NOMO-1 treated with dmso at 0.1 percent for 144 hours (cell line): ENCODE measurements at regions not wholly inside any gene's neighbourhood (a gene's known extent, or its start where the extent isn't known, plus 50 kb on each side); places are given as distances from the start of the nearest gene placed in this dataset.

Source experiments
- DNase-seq: peaks from one replicate; lab custom pipeline; 2025; ENCODE audit not compliant: unreplicated experiment; lab: John Stamatoyannopoulos, UW

GRCh38 chr6:43858161-43859153 lies 88.4 kb downstream of the VEGFA start:
- no peak for DNase-seq

DNA sequence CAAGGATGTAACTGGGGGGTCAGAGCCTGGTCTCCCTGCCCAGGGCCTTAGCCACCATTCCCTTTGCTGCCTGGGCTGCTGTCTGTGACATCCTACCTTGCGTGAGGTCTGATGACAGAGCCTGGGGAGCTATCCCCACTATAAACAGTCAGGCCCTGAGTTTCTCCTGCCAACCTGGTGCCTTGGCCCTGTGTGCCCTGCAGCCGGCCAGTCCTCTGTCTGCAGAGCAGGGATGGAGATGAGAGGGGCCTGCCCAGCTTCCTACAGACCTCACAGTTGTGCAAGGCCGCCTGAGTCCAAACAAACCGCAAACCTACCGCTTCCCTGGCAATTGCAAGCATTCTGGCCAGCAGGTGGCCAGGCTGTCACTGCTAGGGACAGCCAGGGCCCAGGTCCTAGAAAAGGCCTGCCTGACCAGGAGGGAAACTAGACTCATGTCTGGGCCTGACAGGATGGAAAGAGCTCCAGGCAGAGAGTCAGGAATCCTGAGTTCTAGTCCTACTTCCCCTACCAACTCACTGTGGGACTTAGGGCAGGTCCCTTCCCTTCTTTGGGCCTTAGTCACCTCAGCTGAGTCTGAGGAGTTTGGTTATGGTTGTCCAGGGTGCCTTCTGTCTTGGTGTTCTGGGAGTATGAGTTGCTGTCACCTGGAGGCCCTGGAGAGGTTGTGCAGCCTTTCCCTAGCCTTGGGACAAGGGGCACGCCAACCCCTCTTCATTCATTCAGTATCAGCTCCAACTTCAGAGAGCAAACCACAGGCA lies 86.2 kb downstream of the VEGFA start:
- DNase-seq = peak; percentile 68

DNA sequence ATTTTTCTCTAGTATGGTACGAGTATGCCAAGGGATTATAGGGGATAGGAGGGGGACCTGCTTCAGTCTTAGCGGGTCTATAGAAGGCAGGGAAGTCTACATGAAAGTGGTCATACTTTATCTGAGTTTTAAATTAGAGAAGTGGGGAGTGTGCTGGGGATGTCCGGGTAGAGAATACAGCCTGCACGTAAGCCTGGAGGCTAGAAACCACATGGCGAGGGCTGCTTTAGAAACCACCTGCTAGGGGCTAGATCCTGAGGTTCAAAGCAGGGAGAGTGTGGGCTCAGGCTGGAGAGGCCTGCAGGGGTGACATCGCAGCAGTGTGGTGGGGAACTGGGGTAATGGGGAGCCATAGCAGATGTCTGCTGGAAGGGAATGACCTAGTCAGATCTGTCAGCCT lies 85.2 kb downstream of the VEGFA start:
- peak; percentile 6 for DNase-seq

GRCh38 chr6:43853066-43853650 lies 83.1 kb downstream of the VEGFA start:
- no peak for DNase-seq

- no peak for DNase-seq
Measured at GRCh38 chr6:43852350-43852864, 82.4 kb downstream of the VEGFA start.

- no peak for DNase-seq
Measured at GRCh38 chr6:43851204-43851865, 81.3 kb downstream of the VEGFA start.

- no peak for DNase-seq
Measured at GRCh38 chr6:43850314-43851203, 80.5 kb downstream of the VEGFA start.

DNA sequence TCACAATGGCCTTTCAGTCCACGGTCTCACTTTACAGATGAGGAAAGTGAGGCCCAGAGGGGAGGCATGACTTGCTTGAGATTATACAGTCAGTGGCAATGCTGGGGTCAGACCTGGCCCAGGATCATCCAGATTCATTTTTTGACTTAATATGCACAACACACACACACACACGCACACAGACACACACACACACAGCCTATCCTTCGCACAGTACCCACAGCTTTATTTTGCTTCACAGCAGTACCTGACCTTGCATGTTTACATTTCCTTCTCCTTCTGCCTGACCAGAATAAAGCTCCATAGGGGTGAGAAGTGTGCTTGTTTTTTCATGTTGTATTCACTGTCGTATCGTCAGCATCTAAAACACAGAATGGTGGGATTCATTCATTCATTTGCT lies 79.8 kb downstream of the VEGFA start:
- DNase-seq = no peak

DNA sequence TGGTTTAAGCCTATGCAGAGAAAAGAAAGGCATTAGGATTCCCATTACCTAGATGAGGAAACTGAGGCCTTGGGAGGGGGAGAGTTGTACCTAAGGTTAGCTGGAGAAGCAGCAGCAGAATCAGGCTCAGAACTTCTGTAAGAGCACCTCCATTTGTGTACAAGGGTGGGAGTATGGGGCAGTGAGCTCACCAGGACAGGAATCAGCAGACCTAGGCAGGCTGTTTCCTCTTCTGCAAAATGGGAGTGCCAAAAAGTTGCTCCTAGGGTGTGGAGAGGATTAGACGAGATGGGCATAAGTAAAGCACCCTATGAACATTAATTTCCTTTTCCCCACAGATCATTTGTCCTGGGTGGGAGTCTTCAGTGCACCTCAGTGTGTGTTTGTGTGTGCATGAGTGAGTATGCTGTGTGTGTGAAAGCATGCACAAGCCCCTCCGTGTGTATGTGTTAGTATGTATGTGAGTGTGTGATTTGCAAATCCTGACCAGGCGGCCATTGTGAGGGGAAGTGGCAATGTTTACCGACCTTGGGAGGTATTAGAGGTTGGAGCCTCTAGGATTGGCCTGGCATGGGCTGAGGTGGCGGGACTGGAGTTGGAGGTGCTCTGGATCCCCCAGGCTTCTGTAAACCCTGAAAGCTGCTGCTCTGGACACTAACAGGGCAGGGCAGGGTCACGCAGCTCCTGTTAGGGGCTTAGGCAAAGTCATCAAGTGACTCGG lies 78.8 kb downstream of the VEGFA start:
- DNase-seq = no peak

- DNase-seq = no peak
Measured at GRCh38 chr6:43847741-43848630, 78.0 kb downstream of the VEGFA start.

GRCh38 chr6:43846556-43846955 lies 76.5 kb downstream of the VEGFA start:
- DNase-seq = no peak

DNA sequence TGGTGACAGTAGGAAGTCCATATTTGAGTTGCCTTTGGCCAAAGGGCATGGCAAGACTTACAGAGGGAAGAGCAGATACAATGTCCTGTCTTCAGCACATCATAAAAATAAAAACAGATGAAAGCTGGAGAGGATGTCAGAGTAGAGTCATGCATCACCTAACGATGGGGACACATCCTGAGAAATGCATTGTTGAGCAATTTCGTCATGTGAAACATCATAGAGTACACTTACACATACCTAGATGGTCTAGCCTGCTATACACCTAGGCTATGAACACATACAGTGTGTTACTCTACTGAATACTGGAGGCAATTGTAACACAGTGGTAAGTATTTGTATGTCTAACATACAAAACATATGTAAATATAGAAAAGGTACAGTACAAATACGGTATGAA lies 75.6 kb downstream of the VEGFA start:
- no peak for DNase-seq

DNA sequence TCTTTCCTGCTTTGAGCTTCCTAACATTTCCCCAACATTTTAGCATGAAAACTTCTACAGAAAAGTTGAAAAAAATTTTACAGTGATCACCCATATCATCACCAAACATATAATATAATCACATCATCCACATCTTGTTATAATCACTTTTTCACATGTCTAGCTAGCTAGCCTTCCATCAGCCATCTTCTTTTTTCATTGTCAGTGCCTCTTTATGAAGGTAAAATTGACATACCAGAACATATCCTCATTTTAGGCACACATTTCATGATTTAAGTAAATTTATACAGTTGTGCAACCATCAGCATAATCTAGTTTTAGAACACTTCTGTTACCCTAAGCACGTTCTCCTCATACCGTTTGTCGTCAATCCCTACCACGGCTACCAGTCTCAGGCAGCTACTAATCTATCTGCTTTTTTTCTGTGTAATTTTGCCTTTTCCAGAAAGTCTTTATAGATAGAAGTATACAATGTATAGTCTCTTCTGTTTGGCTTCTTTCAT lies 73.7 kb downstream of the VEGFA start:
- DNase-seq = no peak

DNA sequence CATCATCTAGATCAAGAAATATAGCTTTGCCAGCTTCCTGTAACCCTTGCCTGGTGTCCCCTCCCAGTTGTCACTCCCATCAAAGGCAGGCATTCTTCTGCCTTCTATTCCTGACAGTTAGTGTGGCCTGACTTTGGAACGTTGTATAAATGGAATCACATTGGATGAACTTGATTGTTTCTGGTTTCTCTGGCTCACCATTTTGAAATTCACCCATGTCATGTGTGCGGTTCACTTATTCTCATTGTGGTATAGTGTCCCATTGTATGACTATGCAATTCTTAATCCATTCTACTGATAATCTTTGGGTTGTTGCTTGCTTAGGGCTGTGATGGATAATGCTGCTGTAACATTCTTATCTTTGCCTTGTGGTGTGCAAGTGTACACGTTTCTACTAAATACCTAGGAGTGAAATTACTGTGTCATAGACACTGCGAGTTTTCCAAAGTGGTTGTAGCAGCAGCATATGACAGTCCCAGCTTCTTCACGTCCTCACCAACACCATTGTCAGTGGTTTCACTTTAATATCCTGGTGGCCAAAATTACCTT lies 73.2 kb downstream of the VEGFA start:
- no peak for DNase-seq

- no peak for DNase-seq
Measured at GRCh38 chr6:43842231-43842794, 72.3 kb downstream of the VEGFA start.

- DNase-seq = no peak
Measured at GRCh38 chr6:43840490-43841218, 70.6 kb downstream of the VEGFA start.
